ENCODE measurements at regions not wholly inside any gene's neighbourhood (a gene's known extent, or its start where the extent isn't known, plus 50 kb on each side); places are given as distances from the start of the nearest gene placed in this dataset.

- peak overlapping the region; percentile 34 to 97 for H3K9ac ChIP-seq (ENCODE audit: low read depth in 1 of 2, low read length in 2 of 2)
- TF ChIP-seq FOXA1 (IDR thresholded peaks at IDR 0.05) = no peak
- TF ChIP-seq RAD21 (IDR thresholded peaks at IDR 0.05) = peak; percentile 46 to 47
- TF ChIP-seq SP1 (IDR thresholded peaks at IDR 0.05) = peak; percentile 31
- peak in 1 of 2 donors; percentile 18 for TF ChIP-seq GABPA (IDR thresholded peaks at IDR 0.05 in 1 of 2, conservative IDR thresholded peaks at IDR 0.05 in 1 of 2)
- TF ChIP-seq, protein P1, sequence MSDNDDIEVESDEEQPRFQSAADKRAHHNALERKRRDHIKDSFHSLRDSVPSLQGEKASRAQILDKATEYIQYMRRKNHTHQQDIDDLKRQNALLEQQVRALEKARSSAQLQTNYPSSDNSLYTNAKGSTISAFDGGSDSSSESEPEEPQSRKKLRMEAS (IDR thresholded peaks at IDR 0.05) = no peak
- TF ChIP-seq, protein P2, sequence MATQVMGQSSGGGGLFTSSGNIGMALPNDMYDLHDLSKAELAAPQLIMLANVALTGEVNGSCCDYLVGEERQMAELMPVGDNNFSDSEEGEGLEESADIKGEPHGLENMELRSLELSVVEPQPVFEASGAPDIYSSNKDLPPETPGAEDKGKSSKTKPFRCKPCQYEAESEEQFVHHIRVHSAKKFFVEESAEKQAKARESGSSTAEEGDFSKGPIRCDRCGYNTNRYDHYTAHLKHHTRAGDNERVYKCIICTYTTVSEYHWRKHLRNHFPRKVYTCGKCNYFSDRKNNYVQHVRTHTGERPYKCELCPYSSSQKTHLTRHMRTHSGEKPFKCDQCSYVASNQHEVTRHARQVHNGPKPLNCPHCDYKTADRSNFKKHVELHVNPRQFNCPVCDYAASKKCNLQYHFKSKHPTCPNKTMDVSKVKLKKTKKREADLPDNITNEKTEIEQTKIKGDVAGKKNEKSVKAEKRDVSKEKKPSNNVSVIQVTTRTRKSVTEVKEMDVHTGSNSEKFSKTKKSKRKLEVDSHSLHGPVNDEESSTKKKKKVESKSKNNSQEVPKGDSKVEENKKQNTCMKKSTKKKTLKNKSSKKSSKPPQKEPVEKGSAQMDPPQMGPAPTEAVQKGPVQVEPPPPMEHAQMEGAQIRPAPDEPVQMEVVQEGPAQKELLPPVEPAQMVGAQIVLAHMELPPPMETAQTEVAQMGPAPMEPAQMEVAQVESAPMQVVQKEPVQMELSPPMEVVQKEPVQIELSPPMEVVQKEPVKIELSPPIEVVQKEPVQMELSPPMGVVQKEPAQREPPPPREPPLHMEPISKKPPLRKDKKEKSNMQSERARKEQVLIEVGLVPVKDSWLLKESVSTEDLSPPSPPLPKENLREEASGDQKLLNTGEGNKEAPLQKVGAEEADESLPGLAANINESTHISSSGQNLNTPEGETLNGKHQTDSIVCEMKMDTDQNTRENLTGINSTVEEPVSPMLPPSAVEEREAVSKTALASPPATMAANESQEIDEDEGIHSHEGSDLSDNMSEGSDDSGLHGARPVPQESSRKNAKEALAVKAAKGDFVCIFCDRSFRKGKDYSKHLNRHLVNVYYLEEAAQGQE (IDR thresholded peaks at IDR 0.05) = peak; percentile 31
- peak; percentile 73 for TF ChIP-seq TAF1 (conservative IDR thresholded peaks at IDR 0.05)
- peak; percentile 53 for TF ChIP-seq YY1 (IDR thresholded peaks at IDR 0.05)
- TF ChIP-seq EGR1 (IDR thresholded peaks at IDR 0.05; ENCODE audit: low read depth in 2 of 2) = no peak
- TF ChIP-seq NR2F2 (IDR thresholded peaks at IDR 0.05) = peak; percentile 20
- TF ChIP-seq, protein P3, sequence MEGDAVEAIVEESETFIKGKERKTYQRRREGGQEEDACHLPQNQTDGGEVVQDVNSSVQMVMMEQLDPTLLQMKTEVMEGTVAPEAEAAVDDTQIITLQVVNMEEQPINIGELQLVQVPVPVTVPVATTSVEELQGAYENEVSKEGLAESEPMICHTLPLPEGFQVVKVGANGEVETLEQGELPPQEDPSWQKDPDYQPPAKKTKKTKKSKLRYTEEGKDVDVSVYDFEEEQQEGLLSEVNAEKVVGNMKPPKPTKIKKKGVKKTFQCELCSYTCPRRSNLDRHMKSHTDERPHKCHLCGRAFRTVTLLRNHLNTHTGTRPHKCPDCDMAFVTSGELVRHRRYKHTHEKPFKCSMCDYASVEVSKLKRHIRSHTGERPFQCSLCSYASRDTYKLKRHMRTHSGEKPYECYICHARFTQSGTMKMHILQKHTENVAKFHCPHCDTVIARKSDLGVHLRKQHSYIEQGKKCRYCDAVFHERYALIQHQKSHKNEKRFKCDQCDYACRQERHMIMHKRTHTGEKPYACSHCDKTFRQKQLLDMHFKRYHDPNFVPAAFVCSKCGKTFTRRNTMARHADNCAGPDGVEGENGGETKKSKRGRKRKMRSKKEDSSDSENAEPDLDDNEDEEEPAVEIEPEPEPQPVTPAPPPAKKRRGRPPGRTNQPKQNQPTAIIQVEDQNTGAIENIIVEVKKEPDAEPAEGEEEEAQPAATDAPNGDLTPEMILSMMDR (IDR thresholded peaks at IDR 0.05; ENCODE audit: low read depth, low read length, missing input control) = peak; percentile 22
- peak; percentile 48 for DNase-seq (ENCODE audit: low spot score)
Measured at GRCh38 chr6:25138233-25138933, 140.8 kb upstream of the CARMIL1 start.

GRCh38 chr6:25138934-25139415 lies 140.2 kb upstream of the CARMIL1 start:
- H3K9me3 ChIP-seq (ENCODE audit: control insufficient read depth in 4 of 4, low read length in 3 of 4) = no peaks in the 10 kb centered on the region
- H3K27ac ChIP-seq (ENCODE audit: low read depth in 1 of 2, low read length in 2 of 2) = peak overlapping the region; percentile 79 to 97
- H3K4me3 ChIP-seq (ENCODE audit: low read depth in 1 of 3, low read length in 3 of 3) = peak overlapping the region; percentile 61 to 88 (median 63)
- peaks cover 1 to 19% (median 9%) of the 10 kb centered on the region in 4 donors for H3K4me1 ChIP-seq (ENCODE audit: control insufficient read depth in 4 of 4, insufficient read depth in 4 of 4, low read length in 3 of 4)
- no peaks in the 10 kb centered on the region for H3K36me3 ChIP-seq (ENCODE audit: control insufficient read depth in 4 of 4, insufficient read depth in 3 of 4, low read depth in 1 of 4, low read length in 3 of 4)
- no peak for DNase-seq (ENCODE audit: low spot score)
- no peaks in the 10 kb centered on the region for H3K27me3 ChIP-seq (ENCODE audit: control insufficient read depth in 4 of 4, insufficient read depth in 4 of 4, low read length in 3 of 4)
- under 1% methylated on average over 2 of the region's 2 CpGs for WGBS
- peak in 1 of 2 donors; percentile 14 for TF ChIP-seq JUND (IDR thresholded peaks at IDR 0.05)
- TF ChIP-seq, protein P1 (IDR thresholded peaks at IDR 0.05) = no peak
- peak overlapping the region; percentile 34 to 97 for H3K9ac ChIP-seq (ENCODE audit: low read depth in 1 of 2, low read length in 2 of 2)

More at GRCh38 chr6:25138233-25138933, 140.8 kb upstream of the CARMIL1 start:
- H3K27me3 ChIP-seq (ENCODE audit: control insufficient read depth in 4 of 4, insufficient read depth in 4 of 4, low read length in 3 of 4) = no peaks in the 10 kb centered on the region
- WGBS = 8% methylated on average over 7 of the region's 7 CpGs
- no peaks in the 10 kb centered on the region for H3K9me3 ChIP-seq (ENCODE audit: control insufficient read depth in 4 of 4, low read length in 3 of 4)
- peak overlapping the region; percentile 79 to 97 for H3K27ac ChIP-seq (ENCODE audit: low read depth in 1 of 2, low read length in 2 of 2)
- no peaks in the 10 kb centered on the region for H3K36me3 ChIP-seq (ENCODE audit: control insufficient read depth in 4 of 4, insufficient read depth in 3 of 4, low read depth in 1 of 4, low read length in 3 of 4)
- H3K4me3 ChIP-seq (ENCODE audit: low read depth in 1 of 3, low read length in 3 of 3) = peak overlapping the region; percentile 61 to 88 (median 63)
- H3K4me1 ChIP-seq (ENCODE audit: control insufficient read depth in 4 of 4, insufficient read depth in 4 of 4, low read length in 3 of 4) = peaks cover 1 to 19% (median 9%) of the 10 kb centered on the region in 4 donors

Data from liver (tissue), 8 donors.